HG03520 (cell line): ENCODE measurements at regions not wholly inside any gene's neighbourhood (a gene's known extent, or its start where the extent isn't known, plus 50 kb on each side); places are given as distances from the start of the nearest gene placed in this dataset.
"Not testable (repeated sequence)": the region's sequence is repeated elsewhere in the genome, so short reads cannot be mapped to it uniquely, and the experiment has no call there.

ENCODE experiments used
- ATAC-seq: cut with Tn5 transposase; IDR thresholded peaks from one replicate; pipeline ENCODE4 v1.9.1; 2021; ENCODE audit warnings: mild to moderate bottlenecking, moderate library complexity; ENCODE audit not compliant: unreplicated experiment

- ATAC-seq: not testable (repeated sequence)
Observed at GRCh38 chr6:86872810-86873209, 64.5 kb upstream of the HTR1E start.

GRCh38 chr6:86871681-86872080 is 65.6 kb upstream of the HTR1E start:
- no peak for ATAC-seq

GRCh38 chr6:86869500-86869899 is 67.8 kb upstream of the HTR1E start:
- no peak for ATAC-seq

GRCh38 chr6:86859513-86859912 is 77.8 kb upstream of the HTR1E start:
- ATAC-seq: no peak

- ATAC-seq: no peak
Observed at GRCh38 chr6:86858970-86859369, 78.4 kb upstream of the HTR1E start.

DNA sequence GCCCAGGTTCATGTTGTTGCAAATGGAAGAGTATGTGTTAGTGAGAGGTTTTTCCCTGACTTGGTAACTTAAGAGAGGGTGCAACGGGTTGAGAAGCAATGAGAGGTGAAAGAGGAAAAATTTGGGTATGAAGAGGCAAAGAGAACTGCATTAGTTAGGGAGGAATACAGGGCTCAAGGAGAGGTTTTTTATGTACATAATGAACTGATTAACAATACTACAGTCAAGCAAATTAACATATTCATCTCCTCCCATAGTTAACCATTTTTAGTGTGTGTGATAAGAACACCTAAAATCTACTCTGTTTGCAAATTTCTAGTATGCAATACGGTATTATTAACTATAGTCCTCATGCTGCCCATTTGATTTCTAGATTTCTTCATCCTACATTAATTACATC is 79.5 kb upstream of the HTR1E start:
- ATAC-seq: no peak

- ATAC-seq: no peak
Observed at GRCh38 chr6:86856937-86857563, 80.3 kb upstream of the HTR1E start.

GRCh38 chr6:86856379-86856778 is 80.9 kb upstream of the HTR1E start:
- no peak for ATAC-seq

DNA sequence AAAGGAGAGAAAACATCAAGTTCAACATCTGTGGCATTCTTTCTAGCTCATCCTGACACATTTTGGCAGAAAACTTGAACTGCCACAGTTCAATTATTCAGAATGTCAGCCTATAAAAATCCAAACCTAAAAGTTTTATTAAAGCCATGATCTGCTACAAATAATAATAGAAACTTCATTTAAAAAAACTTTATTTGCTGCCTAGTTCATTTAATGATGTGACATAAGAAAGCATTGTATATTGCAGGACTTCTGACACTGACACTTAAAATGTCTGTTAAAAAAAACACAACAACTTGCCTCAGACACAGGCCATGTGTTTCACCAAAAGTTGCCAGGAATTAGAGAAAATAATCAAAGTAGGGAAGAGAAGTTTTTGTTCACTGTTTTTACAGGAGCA is 88.3 kb upstream of the HTR1E start:
- ATAC-seq: no peak

DNA sequence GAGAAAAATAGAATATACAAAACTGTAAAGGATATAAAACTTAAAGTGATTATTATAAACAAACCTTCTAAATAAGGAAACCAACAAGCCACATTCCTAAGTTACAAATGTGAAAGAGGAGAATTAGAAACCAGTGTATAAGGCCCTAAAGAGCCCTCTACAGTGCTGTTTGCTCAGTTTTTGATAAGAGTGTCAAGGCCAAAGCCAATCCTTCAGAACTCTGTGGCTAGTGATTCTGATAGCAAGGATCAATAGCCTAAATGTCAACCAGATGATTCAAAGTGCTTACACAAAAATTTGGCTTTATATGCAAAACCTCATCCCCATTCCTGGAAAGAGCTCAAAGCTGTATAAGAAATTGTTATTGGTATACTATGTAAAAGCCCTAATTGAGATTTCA is 104.6 kb upstream of the HTR1E start:
- no peak for ATAC-seq

GRCh38 chr6:86825436-86825835 is 111.9 kb upstream of the HTR1E start:
- ATAC-seq: no peak

DNA sequence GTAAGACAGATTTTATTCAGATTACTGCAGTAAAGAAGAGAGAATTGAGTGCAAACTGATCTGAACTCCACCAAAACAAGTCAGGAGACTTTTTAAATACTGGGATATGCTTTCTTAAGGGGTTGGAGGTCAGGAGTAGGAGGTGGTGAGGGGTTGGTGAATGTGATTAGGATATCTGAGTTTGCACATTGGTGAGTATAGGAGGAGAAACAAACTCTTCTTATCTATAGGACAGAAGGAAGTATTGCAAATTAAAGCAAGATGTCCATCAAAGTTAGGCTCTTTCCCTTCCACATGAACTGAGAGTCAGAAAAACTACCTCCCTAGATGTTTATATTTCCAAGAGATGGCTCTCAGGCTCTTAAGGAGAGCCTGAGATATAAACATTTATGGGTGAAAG is 114.6 kb upstream of the HTR1E start:
- no peak for ATAC-seq

DNA sequence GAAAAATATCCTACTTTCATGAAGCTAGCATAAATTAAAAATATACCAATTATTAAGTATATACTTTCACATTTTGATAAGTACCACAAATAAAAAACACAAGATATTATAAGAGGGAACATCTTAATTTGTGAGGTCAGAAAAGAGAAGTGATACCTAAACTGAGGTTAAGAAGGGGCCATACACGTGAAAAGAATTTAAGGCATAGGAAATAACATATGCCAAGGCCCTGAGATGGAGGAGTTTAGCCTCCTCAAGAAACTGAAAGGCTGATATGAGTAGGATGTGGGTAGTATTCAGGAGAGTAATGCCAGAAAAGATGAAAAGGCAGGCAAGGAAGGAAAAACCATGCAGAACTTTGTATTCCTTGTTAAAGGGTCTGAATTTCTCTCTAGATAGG is 116.6 kb upstream of the HTR1E start:
- ATAC-seq: no peak

DNA sequence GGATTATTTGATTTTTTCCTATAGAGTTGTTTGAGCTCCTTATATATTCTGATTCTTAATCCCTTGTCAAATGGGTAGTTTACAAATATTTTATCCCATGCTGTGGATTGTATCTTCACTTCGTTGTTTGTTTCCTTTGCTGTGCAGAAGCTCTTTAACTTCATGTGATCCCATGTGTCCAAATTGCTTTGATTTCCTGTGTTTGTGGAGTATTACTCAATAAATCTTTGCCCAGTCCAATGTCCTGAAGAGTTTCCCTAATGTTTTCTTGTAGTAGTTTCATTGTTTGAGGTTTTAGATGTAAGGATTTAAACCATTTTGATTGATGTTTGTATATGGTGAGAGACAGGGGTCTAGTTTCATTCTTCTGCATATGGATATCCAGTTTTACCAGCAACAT is 143.7 kb upstream of the HTR1E start:
- ATAC-seq: no peak

DNA sequence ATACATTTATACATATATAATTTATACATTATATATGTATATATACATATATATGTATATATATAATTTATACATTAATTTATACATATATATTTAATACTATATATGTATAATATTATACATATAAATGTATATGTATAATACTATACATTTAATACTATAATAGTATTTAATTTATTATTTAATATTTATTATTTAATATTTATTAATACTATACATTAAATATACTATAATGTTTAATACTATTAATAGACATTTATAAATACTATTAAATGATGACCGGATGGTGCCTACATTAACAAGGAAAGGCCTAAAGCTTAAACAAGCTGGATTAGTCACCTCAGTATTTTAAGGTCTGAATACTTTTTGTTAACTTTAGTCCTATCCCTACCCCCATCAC is 145.9 kb upstream of the HTR1E start:
- ATAC-seq: no peak

DNA sequence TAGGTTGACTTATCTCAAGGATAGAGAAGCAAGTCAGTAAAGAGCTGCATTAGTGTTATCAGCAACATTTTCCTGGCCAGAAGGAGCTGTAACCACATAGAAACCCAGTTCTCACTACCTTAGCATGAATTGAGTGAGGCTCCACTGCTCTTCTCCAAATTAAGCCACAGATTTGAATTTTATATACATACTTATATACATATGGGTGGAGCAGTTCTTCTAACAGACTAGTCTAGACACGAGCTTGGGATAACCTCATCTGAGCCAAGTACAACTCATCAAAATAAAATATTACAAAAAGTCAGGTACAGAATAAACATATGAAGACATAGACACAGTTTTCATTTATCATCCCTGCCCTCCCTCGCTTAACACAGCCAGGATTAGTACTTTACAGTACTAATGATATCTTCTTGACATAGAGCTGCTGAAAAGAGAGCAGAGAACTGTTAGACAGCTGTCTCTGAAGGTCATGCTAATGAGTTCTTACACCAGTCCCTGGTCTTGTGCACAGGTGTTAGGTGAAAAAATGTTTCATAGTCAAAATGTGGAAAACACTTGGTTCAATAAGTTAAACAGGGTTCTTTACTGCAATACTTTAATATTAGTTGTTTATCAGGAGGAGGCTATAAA is 147.4 kb upstream of the HTR1E start:
- ATAC-seq: no peak

GRCh38 chr6:86782328-86782727 is 155.0 kb upstream of the HTR1E start:
- ATAC-seq: no peak

- ATAC-seq: no peak
Observed at GRCh38 chr6:86780923-86781322, 156.4 kb upstream of the HTR1E start.

DNA sequence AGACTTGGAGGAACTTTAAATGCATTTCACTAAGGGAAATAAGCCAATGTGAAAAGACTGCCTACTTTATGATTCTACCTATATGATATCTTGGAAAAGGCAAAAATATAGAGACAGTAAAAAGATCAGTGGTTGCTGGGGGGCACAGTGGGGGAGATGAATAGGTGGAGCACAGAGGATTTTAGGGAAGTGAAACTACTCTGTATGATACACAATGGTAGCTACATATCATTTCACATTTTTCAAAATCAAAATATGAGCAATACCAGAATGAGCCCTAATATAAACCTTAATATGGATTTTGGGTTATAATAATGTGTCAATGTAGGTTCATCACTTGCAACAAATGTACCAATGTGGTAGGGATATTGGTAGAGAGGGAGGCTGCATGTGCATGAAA is 161.4 kb upstream of the HTR1E start:
- no peak for ATAC-seq

DNA sequence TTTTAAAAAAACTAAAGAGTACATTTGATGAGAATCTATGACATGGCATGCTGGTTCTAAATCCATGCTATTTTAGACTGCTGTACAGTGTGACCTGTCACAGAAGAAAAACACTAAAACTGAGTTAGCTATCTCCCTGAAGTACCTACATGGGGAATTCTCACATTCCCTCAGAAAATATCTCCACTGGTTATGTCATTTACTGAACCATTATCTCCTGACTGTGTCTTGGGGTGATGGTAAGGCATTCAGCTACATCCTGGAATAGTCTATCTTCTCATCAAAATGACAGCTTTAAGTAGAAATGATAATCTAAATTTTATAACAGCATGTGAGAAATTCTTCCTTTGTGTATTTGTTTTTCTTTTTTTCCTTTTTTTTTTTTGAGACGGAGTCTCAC is 172.1 kb upstream of the HTR1E start:
- no peak for ATAC-seq

- ATAC-seq: not testable (repeated sequence)
Observed at GRCh38 chr6:86759953-86760352, 177.4 kb upstream of the HTR1E start.

- ATAC-seq: no peak
Observed at GRCh38 chr6:86756640-86757229, 180.6 kb upstream of the HTR1E start.

- no peak for ATAC-seq
Observed at GRCh38 chr6:86744048-86744447, 193.3 kb upstream of the HTR1E start.
